ENCODE measurements at regions not wholly inside any gene's neighbourhood (a gene's known extent, or its start where the extent isn't known, plus 50 kb on each side); places are given as distances from the start of the nearest gene placed in this dataset.

DNA sequence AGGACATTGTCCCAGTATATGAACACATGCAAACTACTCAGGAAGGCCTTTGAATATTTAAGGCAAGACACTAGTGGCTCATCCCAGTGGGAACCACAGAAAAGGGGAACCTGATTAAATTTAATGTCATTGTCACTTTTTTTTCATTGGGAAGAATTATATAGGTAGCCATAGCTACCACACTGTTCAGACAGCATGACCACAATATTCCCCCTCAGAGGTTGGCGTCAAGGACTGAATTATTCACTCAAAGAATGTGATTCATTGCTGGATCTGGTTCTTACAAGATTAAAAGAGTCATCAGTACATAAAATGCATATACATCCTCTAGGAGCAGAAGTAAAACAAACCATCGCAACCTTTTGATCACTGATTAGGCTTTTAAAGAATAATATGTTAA, 92.0 kb upstream of the SMARCAD1 start:
- in situ Hi-C loops (cut with HindIII; ENCODE audit: extremely low pct_ligation_motif_present, low pct_unique_long_range_greater_than_20kb): no loop called here
- H3K9me3 ChIP-seq (ENCODE audit: low read length): no peaks in the 10 kb centered on the region
- H3K79me2 ChIP-seq (ENCODE audit: insufficient read depth, low read length): no peaks in the 10 kb centered on the region
- CTCF ChIA-PET (ENCODE audit: low intra/inter-chr PET ratio, low total read pairs): no interaction called here
- H3K27me3 ChIP-seq (ENCODE audit: control insufficient read depth in 1 of 2, insufficient read depth in 2 of 2, low read length in 2 of 2): no peaks in the 10 kb centered on the region
- POLR2A ChIA-PET: no interaction called here
- no peak overlapping the region for H2AFZ ChIP-seq (ENCODE audit: low read length)
- H4K20me1 ChIP-seq (ENCODE audit: insufficient read depth, low read length): no peaks in the 10 kb centered on the region
- no peak for FAIRE-seq
- no peak for DNase-seq (ENCODE audit: low spot score)
- no peak overlapping the region for H3K9ac ChIP-seq (ENCODE audit: insufficient read depth, low read depth, low read length)
- H3K4me3 ChIP-seq (replicated peaks in 1 of 3; ENCODE audit: insufficient read depth in 1 of 3, low read depth in 2 of 3, low read length in 3 of 3): no peak overlapping the region
- no peak overlapping the region for H3K4me2 ChIP-seq (ENCODE audit: low read depth, low read length)
- H3K4me1 ChIP-seq (ENCODE audit: insufficient read depth, low read length): no peaks in the 10 kb centered on the region
- WGBS (ENCODE audit: low lambda C conversion rate): 22% methylated on average over 2 of the region's 2 CpGs
- no peaks in the 10 kb centered on the region for H3K36me3 ChIP-seq (replicated peaks in 1 of 2; ENCODE audit: control insufficient read depth in 1 of 2, insufficient read depth in 2 of 2, low read length in 2 of 2)
- ATAC-seq: no peak
- TF ChIP-seq ZNF230 (CRISPR knock-in tag; IDR thresholded peaks at IDR 0.05) (no peak), RELA (CRISPR knock-in tag; IDR thresholded peaks at IDR 0.05) (no peak), SIX4 (CRISPR knock-in tag; IDR thresholded peaks at IDR 0.05) (no peak), ZKSCAN8 (CRISPR knock-in tag; IDR thresholded peaks at IDR 0.05; ENCODE audit: borderline replicate concordance) (no peak), ZNF660 (CRISPR knock-in tag; IDR thresholded peaks at IDR 0.05; ENCODE audit: borderline replicate concordance, low read depth) (no peak)
- TF ChIP-seq, protein P1, sequence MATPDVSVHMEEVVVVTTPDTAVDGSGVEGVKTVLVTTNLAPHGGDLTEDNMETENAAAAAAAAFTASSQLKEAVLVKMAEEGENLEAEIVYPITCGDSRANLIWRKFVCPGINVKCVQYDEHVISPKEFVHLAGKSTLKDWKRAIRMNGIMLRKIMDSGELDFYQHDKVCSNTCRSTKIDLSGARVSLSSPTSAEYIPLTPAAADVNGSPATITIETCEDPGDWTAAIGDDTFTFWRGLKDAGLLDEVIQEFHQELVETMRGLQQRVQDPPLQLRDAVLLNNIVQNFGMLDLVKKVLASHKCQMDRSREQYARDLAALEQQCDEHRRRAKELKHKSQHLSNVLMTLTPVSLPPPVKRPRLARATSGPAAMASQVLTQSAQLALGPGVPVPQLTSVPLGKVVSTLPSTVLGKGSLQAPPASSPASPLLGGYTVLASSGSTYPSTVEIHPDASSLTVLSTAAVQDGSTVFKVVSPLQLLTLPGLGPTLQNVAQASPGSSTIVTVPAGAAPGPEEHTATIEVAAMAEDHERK (CRISPR knock-in tag; IDR thresholded peaks at IDR 0.05; ENCODE audit: low read depth): no peak
- no TSS peak for BruUV-seq (replicated peaks)
- H3K27ac ChIP-seq (ENCODE audit: extremely low read length, insufficient read depth, low read length): no peak overlapping the region
- intact Hi-C loops (cut with micrococcal nuclease; ENCODE audit: unreplicated experiment): no loop called here

DNA sequence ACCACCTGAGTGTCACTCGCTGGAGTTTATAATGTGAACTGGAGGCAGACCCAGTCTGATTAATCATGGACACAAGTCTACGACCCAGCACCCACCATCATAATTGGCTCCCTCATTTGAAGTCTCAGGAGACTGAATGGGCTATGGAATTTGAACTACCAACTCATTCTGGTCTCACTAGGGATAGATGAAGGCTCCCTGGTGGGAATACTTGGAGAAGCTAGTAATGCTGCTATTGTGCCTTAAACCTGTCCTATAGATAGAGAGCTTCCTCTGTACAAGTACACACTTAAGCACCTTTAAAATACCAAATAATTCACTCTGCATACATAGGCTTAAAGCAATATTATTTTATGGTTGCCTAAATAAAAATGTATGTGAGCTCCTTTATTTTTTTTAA, 90.8 kb upstream of the SMARCAD1 start:
- in situ Hi-C loops (cut with HindIII; ENCODE audit: extremely low pct_ligation_motif_present, low pct_unique_long_range_greater_than_20kb): no loop called here
- Histone ChIP-seq H3K9ac (ENCODE audit: insufficient read depth, low read depth, low read length) (no peak overlapping the region), H3K4me1 (ENCODE audit: insufficient read depth, low read length) (no peaks in the 10 kb centered on the region), H4K20me1 (ENCODE audit: insufficient read depth, low read length) (no peaks in the 10 kb centered on the region), H2AFZ (ENCODE audit: low read length) (no peak overlapping the region), H3K27me3 (ENCODE audit: control insufficient read depth in 1 of 2, insufficient read depth in 2 of 2, low read length in 2 of 2) (no peaks in the 10 kb centered on the region), H3K9me3 (ENCODE audit: low read length) (no peaks in the 10 kb centered on the region), H3K4me2 (ENCODE audit: low read depth, low read length) (no peak overlapping the region), H3K36me3 (replicated peaks in 1 of 2; ENCODE audit: control insufficient read depth in 1 of 2, insufficient read depth in 2 of 2, low read length in 2 of 2) (no peaks in the 10 kb centered on the region), H3K27ac (ENCODE audit: extremely low read length, insufficient read depth, low read length) (no peak overlapping the region), H3K79me2 (ENCODE audit: insufficient read depth, low read length) (no peaks in the 10 kb centered on the region), H3K4me3 (replicated peaks in 1 of 3; ENCODE audit: insufficient read depth in 1 of 3, low read depth in 2 of 3, low read length in 3 of 3) (no peak overlapping the region)
- WGBS (ENCODE audit: low lambda C conversion rate): 18% methylated on average over 2 of the region's 2 CpGs
- intact Hi-C loops (cut with micrococcal nuclease; ENCODE audit: unreplicated experiment): no loop called here
- no peak for TF ChIP-seq NRL (CRISPR knock-in tag; IDR thresholded peaks at IDR 0.05; ENCODE audit: borderline replicate concordance)
- TF ChIP-seq, protein P2, sequence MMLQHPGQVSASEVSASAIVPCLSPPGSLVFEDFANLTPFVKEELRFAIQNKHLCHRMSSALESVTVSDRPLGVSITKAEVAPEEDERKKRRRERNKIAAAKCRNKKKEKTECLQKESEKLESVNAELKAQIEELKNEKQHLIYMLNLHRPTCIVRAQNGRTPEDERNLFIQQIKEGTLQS (CRISPR knock-in tag; IDR thresholded peaks at IDR 0.05): no peak
- TF ChIP-seq SRY (CRISPR knock-in tag; IDR thresholded peaks at IDR 0.05): no peak
- TF ChIP-seq REXO4 (CRISPR knock-in tag; IDR thresholded peaks at IDR 0.05; ENCODE audit: borderline replicate concordance): no peak
- no peak for TF ChIP-seq NR2F2 (IDR thresholded peaks at IDR 0.05; ENCODE audit: borderline replicate concordance, low read depth)
- TF ChIP-seq, protein P3, sequence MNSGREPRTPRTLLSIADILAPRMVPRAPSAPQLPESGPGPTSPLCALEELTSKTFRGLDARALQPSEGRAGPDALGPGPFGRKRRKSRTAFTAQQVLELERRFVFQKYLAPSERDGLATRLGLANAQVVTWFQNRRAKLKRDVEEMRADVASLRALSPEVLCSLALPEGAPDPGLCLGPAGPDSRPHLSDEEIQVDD (CRISPR knock-in tag; IDR thresholded peaks at IDR 0.05; ENCODE audit: borderline replicate concordance): no peak
- TF ChIP-seq, protein P4, sequence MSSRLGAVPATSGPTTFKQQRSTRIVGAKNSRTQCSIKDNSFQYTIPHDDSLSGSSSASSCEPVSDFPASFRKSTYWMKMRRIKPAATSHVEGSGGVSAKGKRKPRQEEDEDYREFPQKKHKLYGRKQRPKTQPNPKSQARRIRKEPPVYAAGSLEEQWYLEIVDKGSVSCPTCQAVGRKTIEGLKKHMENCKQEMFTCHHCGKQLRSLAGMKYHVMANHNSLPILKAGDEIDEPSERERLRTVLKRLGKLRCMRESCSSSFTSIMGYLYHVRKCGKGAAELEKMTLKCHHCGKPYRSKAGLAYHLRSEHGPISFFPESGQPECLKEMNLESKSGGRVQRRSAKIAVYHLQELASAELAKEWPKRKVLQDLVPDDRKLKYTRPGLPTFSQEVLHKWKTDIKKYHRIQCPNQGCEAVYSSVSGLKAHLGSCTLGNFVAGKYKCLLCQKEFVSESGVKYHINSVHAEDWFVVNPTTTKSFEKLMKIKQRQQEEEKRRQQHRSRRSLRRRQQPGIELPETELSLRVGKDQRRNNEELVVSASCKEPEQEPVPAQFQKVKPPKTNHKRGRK (CRISPR knock-in tag; IDR thresholded peaks at IDR 0.05): no peak
- no peak for TF ChIP-seq FOXK2 (IDR thresholded peaks at IDR 0.05)
- TF ChIP-seq EEA1 (CRISPR knock-in tag; IDR thresholded peaks at IDR 0.05; ENCODE audit: borderline replicate concordance): no peak
- TF ChIP-seq, protein P5, sequence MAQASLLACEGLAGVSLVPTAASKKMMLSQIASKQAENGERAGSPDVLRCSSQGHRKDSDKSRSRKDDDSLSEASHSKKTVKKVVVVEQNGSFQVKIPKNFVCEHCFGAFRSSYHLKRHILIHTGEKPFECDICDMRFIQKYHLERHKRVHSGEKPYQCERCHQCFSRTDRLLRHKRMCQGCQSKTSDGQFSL (CRISPR knock-in tag; IDR thresholded peaks at IDR 0.05): no peak
- ATAC-seq (no peak), FAIRE-seq (no peak), DNase-seq (ENCODE audit: low spot score) (no peak)
- ChIA-PET CTCF (ENCODE audit: low intra/inter-chr PET ratio, low total read pairs) (no interaction called here), POLR2A (no interaction called here)
- BruUV-seq (replicated peaks): no TSS peak

All from HepG2 (cell line).